ENCODE measurements at regions not wholly inside any gene's neighbourhood (a gene's known extent, or its start where the extent isn't known, plus 50 kb on each side); places are given as distances from the start of the nearest gene placed in this dataset.

GRCh38 chr18:27250471-27250870 lies 65.4 kb upstream of the CHST9 start:
- no peak for DNase-seq

- DNase-seq: no peak
Observed at GRCh38 chr18:27249933-27250332, 64.8 kb upstream of the CHST9 start.

GRCh38 chr18:27244259-27244658 lies 59.2 kb upstream of the CHST9 start:
- no peak for DNase-seq

GRCh38 chr18:27242392-27243047 lies 57.4 kb upstream of the CHST9 start:
- DNase-seq: no peak

- DNase-seq: no peak
Observed at GRCh38 chr18:27240383-27240782, 55.3 kb upstream of the CHST9 start.

GRCh38 chr18:27239669-27240068 lies 54.6 kb upstream of the CHST9 start:
- no peak for DNase-seq

GRCh38 chr18:27235218-27235870 lies 50.2 kb upstream of the CHST9 start:
- no peak for DNase-seq

Data from hindlimb muscle (tissue), 1 donor.